A673 (cell line): ENCODE measurements at regions not wholly inside any gene's neighbourhood (a gene's known extent, or its start where the extent isn't known, plus 50 kb on each side); places are given as distances from the start of the nearest gene placed in this dataset.

ENCODE experiments used
- BruUV-seq: library from RNA; stranded (reverse); fragments of 400-500 nt; replicated peaks from 2 replicates; lab custom pipeline; 2021; lab: Mats Ljungman, UMichigan
- CTCF ChIA-PET: fragments of 300-600 bp; sonication (Branson Sonifier 250); formaldehyde crosslinking; loops from one replicate; lab custom pipeline; 2022; ENCODE audit warnings: antibody characterized with exemption; lab: Charles Lee
- POLR2A ChIA-PET: fragments of 300-600 bp; sonication (Branson Sonifier 250); formaldehyde crosslinking; loops from one replicate; lab custom pipeline; 2022; ENCODE audit warnings: antibody characterized with exemption; ENCODE audit not compliant: low non-redundant PET; lab: Charles Lee
- DNase-seq: peaks from one replicate; pipeline ENCODE4 v3.0.0-alpha.2; 2015; ENCODE audit warnings: low spot score
- H3K27ac ChIP-seq: fragments of 200-600 bp; sonication (generic); 2 replicates; pipeline ENCODE4 v1.5.1; 2016; ENCODE audit warnings: mixed run types, low read depth, mild to moderate bottlenecking, mixed read lengths, antibody characterized with exemption, low read length; ENCODE audit not compliant: poor library complexity, severe bottlenecking
- H3K27me3 ChIP-seq: fragments of 200-600 bp; sonication (generic); replicated peaks from 2 replicates; pipeline ENCODE4 v1.6.1; 2017; ENCODE audit warnings: mixed run types, low read depth, mild to moderate bottlenecking, mixed read lengths, antibody characterized with exemption, low read length; ENCODE audit not compliant: insufficient read depth, poor library complexity
- H3K36me3 ChIP-seq: fragments of 200-600 bp; sonication (generic); 2 replicates; pipeline ENCODE4 v1.6.1; 2016; ENCODE audit warnings: mixed run types, mild to moderate bottlenecking, mixed read lengths, antibody characterized with exemption, low read length; ENCODE audit not compliant: insufficient read depth, poor library complexity, severe bottlenecking
- H3K4me1 ChIP-seq: fragments of 200-600 bp; sonication (generic); 2 replicates; pipeline ENCODE4 v1.6.1; 2017; ENCODE audit warnings: mixed run types, mild to moderate bottlenecking, mixed read lengths, antibody characterized with exemption, low read length; ENCODE audit not compliant: insufficient read depth, poor library complexity, severe bottlenecking
- H3K4me3 ChIP-seq: fragments of 200-600 bp; sonication (generic); 2 replicates; pipeline ENCODE4 v1.5.1; 2016; ENCODE audit warnings: low read depth, mixed run types, mild to moderate bottlenecking, mixed read lengths, low read length; ENCODE audit not compliant: poor library complexity, severe bottlenecking
- H3K9me3 ChIP-seq: fragments of 200-600 bp; sonication (generic); 2 replicates; pipeline ENCODE4 v1.6.1; 2016; ENCODE audit warnings: mixed run types, low read depth, mild to moderate bottlenecking, mixed read lengths, antibody characterized with exemption, low read length; ENCODE audit not compliant: poor library complexity, severe bottlenecking
- CTCF ChIP-seq: fragments of 300-800, 200-600 bp; sonication (generic); conservative IDR thresholded peaks from 2 replicates; pipeline ENCODE4 v1.5.1; 2017; ENCODE audit warnings: low read depth, mild to moderate bottlenecking, antibody characterized with exemption, low read length, moderate library complexity, mixed read lengths
- EZH2 ChIP-seq: fragments of 200-600 bp; sonication (generic); IDR thresholded peaks from 2 replicates; pipeline ENCODE4 v1.6.1; 2017; ENCODE audit warnings: borderline replicate concordance, low read depth, mild to moderate bottlenecking, mixed read lengths, antibody characterized with exemption, low read length; ENCODE audit not compliant: poor library complexity, severe bottlenecking
- intact Hi-C: fragments of 100-400 bp; cut with micrococcal nuclease; formaldehyde crosslinking; loops from one replicate; pipeline ENCODE4 v1.10.0; 2022; ENCODE audit not compliant: unreplicated experiment

- TF ChIP-seq EZH2 (no peak), CTCF (no peak)
- intact Hi-C loops, result no loop called here
- CTCF ChIA-PET, result no interaction called here
- no peak for DNase-seq
- Histone ChIP-seq H3K9me3 (no peaks in the 10 kb centered on the region), H3K27me3 (no peaks in the 10 kb centered on the region), H3K4me3 (no peak overlapping the region), H3K36me3 (no peaks in the 10 kb centered on the region), H3K27ac (no peak overlapping the region), H3K4me1 (peaks cover 13% of the 10 kb centered on the region)
- no TSS peak for BruUV-seq
- POLR2A ChIA-PET, result no interaction called here
These were observed 545.6 kb downstream of the SNAPC1 start for GRCh38 chr14:62307844-62308243.

GRCh38 chr14:62308316-62308715 is 546.1 kb downstream of the SNAPC1 start:
- BruUV-seq, result no TSS peak
- ChIA-PET POLR2A (no interaction called here), CTCF (no interaction called here)
- no peaks in the 10 kb centered on the region for H3K36me3 ChIP-seq
- H3K27me3 ChIP-seq, result no peaks in the 10 kb centered on the region
- no peaks in the 10 kb centered on the region for H3K9me3 ChIP-seq
- TF ChIP-seq CTCF (no peak), EZH2 (no peak)
- H3K27ac ChIP-seq, result no peak overlapping the region
- intact Hi-C loops, result no loop called here
- H3K4me3 ChIP-seq, result no peak overlapping the region
- peaks cover 13% of the 10 kb centered on the region for H3K4me1 ChIP-seq
- DNase-seq, result no peak

- Histone ChIP-seq H3K4me3 (no peak overlapping the region), H3K27me3 (no peaks in the 10 kb centered on the region), H3K4me1 (peaks cover 13% of the 10 kb centered on the region), H3K27ac (no peak overlapping the region), H3K9me3 (no peaks in the 10 kb centered on the region), H3K36me3 (no peaks in the 10 kb centered on the region)
- intact Hi-C loops, result no loop called here
- no TSS peak for BruUV-seq
- no peak for TF ChIP-seq EZH2
- no peak for TF ChIP-seq CTCF
- CTCF ChIA-PET, result no interaction called here
- POLR2A ChIA-PET, result no interaction called here
- DNase-seq, result peak; percentile 69
These were observed 546.7 kb downstream of the SNAPC1 start for GRCh38 chr14:62308891-62309290.
